NCI-H1436 (cell line): ENCODE measurements at regions not wholly inside any gene's neighbourhood (a gene's known extent, or its start where the extent isn't known, plus 50 kb on each side); places are given as distances from the start of the nearest gene placed in this dataset.
"Not testable (repeated sequence)": the region's sequence is repeated elsewhere in the genome, so short reads cannot be mapped to it uniquely, and the experiment has no call there.

ENCODE experiments used
- DNase-seq: peaks from one replicate; lab custom pipeline; 2025; lab: John Stamatoyannopoulos, UW

DNA sequence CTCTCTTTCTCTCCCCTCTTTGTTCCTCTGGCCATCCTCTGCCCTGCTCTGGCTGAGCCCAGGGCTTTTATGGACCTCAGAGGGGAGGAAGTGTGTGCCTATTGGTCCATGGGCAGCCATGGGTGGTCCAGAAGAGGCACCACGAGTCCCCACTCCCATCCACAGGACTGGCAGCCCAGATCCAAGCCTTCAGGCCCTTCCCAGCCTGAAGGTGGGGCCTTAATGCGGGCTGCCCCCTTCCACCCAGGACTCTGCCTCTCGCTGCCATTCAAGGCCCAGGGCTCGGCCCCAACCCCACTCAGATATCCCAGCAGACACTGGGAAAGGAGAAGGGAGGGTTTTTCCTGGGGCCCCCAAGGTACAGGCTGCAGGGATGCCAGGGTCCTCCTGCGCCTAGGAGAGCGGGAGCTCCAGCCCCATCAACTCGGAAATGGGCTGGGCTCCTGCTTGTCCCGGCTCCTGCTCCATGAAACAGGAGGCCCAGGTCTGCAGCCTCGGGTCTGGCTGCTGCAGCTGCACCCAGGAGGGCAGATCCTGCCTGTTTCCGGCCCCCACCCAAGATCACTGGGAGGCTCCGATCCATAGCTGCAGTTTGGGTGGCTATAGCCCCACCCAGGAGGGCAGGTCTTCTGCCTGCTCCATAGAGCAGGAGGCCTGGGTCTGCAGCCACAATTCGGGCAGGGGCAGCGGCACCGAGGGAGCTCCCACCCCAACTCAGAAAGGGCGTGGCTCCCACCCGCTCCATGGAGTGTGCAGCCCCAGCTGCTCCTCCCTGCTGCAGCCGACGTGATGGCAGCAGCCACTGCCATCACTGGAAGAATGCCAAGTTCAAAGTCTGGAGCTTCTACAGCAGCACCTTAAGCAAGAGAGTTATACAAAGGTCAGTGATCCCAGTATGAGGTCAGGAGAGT is 116.6 kb upstream of the RBBP8 start:
- DNase-seq = peak; percentile 39

DNA sequence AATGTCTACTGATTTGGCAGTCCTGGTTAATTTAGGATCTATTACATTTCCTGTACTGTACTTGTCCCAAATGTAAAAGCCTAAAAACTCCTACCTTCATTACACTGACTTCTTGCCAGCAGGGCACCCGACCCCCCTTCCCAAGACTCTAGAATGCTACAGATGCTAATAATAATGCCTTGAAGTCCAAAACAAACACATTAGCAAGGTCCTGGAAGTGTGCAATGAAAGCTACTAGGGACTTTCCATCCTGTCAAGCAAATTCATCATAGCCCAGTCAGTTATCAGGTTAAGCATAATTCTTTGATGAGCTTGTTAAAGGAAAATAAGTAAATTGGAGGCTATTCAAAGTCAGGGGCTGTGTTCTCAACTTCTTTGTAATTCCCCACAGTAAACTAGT is 115.3 kb upstream of the RBBP8 start:
- no peak for DNase-seq

DNA sequence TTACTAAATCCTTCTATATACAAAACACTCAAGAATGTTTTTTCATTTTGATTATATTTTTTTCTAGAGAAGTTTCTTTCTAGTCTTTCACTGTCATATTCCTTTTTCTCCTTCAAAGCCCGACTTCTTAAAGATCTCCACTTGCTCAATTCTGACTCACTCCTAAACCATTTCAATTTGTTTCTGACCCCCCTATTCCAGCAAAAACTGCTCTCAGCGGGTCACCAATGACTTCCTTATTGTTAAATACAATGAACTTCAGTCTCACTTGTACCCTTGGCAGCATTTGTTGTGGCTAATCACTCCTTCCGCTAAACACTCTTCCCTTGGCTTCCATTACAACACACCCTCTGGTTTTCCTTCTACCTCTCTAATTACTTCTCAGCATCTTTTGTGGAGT is 111.1 kb upstream of the RBBP8 start:
- no peak for DNase-seq

DNA sequence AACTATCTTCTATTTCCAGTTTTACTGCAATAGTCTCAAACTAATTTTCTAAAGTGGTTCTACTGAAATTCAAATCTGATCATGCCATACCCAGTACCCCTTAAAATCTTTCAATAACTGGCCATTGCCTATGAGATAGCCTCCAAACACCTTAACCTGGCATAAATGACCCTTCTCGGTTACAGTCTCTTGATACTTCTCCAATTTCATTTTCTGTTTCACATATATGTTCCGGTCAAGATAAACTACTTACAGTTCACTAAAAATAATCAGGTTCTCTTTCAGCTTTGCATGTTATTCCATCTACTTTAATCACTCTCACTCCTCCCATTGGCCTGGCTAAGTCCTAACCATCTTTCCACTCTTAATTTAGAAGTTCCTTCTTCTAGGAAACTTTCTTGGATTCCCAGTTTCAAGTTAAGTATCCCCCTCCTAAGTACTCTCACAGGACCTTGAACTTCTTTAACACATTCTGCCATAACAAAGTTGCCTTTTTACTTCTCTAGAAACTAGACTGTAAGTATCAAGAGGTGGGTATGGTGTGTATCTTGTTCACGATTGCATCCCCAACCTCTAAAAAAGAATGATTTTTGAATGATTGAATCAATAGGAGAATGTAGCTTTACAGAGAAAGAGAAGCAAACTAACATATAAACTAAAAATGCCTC is 110.2 kb upstream of the RBBP8 start:
- DNase-seq = no peak

DNA sequence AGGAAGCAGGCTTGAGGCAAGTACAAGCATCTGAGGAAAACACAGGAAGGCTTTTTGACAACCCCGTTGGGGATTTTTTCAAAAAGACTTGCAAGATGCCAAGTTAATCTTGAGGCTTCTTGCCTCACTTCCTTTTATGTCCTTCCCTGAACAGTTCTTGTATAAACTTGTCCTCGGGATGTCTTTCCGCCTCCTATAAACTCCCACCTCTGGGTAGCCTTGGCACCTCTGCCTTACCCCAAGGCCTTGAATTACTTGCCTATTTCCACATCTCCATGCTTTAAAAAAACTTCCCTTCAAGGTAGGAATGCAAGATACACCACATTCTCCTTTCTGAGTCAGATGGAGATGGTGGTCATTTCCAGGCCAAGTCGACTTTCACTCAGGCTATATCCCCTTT is 106.4 kb upstream of the RBBP8 start:
- DNase-seq = no peak

DNA sequence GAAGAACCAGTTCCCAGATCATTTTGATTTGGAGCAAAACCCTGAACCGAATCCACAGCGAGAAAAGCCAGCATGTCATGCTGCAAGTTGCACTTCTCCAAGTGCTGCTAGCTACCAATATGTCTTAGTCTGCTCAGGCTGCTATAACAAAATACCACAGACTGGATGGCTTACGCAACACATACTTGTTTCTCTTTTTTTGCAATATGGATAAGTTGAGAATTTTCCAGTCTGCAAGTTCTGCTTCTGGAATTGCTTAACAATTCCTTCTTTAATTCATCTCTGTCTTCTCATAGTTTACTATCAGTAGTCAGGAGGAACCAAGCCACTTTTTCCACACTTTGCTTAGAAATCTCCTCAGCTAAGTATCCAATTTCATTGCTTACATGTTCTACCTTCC is 105.9 kb upstream of the RBBP8 start:
- DNase-seq = no peak

DNA sequence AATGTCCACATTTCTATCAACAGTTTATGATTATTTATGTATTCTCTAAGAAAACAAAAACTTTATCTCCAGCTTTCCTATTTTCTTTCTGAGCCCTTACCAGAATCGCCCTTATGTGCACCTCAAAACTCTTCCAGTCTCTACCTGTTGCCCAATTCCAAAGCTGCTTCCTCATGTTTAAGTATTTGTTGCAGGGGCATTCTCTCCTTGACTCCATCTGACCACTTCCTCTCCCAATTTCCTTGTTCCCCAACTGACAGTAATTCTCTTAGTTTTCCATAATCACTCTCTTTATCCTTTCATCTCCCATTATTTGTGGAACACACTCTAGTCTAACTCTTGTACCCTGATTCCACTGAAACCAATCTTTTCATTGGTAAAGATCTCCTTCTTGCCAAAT is 105.4 kb upstream of the RBBP8 start:
- DNase-seq = no peak

DNA sequence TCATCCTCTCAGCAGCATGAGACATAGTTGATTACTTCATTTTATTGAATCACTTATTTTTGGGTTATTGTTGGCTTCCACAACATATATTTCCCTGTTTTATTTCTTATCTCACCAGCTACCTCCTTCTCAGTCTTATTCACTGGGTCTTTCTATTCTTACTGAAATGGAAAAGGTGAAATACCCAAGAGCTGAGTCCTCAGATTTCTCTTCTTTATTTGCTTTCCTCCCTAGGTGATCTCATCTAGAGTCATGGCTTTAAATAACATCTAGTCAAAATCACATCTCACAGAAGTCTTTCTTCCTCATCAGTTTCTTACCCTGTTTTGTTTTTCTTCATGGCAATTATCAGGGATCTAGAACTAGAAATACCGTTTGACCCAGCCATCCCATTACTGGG is 105.0 kb upstream of the RBBP8 start:
- no peak for DNase-seq

DNA sequence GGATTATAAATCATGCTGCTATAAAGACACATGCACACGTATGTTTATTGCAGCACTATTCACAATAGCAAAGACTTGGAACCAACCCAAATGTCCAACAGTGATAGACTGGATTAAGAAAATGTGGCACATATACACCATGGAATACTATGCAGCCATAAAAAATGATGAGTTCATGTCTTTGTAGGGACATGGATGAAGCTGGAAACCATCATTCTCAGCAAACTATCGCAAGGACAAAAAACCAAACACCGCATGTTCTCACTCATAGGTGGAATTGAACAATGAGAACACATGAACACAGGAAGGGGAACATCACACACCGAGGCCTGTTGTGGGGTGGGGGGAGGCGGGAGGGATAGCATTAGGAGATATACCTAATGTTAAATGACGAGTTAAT is 104.5 kb upstream of the RBBP8 start:
- not testable (repeated sequence) for DNase-seq

DNA sequence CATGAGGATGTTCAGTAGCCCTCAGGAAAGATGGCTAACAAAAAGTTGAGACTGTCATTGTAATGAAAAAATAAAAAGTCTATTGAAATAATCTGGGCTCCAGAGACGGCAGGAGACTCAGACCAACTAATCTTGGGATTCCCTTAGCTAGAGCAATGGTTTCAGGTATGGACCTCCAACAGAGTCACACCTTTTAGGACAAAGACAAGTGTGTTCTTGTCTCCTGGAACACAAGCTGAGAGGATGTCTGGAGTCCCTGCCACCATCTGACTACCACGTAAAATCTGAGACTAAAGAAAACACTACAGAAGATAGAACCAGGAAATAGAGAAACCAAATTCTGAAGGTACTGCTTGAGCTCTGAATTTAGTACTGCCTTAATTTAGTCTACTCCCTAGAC is 103.3 kb upstream of the RBBP8 start:
- DNase-seq = no peak

DNA sequence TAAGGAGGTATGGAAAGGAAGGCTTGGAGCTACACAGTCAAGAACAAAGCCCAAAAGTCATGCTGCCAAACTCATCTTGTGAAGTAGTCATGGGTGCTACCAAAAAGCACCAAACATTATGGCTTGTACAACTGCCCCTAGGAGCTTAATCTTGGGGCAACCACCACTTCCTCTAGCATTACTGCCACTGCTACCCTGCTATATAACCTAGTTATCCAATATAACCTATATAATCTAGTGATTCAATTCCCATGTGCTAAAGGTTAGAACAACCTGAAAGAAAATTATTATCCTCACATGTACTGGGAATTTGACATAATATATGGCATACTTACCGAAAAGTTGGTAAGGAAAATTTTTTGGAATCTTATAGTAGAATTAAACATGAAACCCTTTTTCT is 102.6 kb upstream of the RBBP8 start:
- DNase-seq = no peak

DNA sequence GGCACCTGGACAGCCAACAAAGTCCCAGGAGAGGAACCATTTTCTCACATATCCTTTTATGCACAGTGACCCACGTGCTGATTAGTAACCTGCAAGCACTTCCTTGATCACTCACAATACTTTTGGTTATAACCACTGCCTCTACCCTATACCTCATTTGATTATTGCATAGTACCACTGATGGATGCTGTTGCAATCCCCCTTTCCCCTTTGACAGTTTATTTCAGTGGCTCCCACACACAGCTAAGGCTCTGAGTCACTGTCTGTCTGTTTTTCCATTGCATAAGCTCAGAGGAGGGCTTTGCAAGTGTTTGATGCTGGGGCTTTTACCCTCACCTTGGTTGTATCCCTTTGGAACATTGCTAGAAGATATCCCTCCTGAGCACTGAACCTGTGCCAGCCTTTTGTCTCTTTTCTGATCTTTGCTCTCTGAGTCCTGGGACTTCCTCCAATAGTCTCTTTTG is 101.7 kb upstream of the RBBP8 start:
- DNase-seq = no peak

DNA sequence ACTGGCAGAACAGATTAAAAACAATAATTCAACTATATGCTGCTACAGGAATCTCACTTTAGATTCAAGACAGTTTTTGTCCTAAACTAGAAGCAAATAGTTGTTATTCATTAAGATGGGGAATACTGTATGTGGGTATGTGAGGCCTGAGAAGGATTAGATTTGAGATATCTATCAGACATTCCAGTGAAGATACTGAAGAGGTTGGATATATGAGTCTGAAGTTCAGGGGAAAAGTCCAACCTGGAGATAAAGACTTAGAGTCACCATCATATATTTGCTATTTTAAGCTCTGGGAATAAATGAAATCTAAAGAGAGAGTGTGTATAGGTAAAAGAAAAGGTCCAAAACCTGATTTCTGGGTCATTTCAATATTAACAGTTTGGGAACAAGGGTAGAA is 96.2 kb upstream of the RBBP8 start:
- DNase-seq = no peak

DNA sequence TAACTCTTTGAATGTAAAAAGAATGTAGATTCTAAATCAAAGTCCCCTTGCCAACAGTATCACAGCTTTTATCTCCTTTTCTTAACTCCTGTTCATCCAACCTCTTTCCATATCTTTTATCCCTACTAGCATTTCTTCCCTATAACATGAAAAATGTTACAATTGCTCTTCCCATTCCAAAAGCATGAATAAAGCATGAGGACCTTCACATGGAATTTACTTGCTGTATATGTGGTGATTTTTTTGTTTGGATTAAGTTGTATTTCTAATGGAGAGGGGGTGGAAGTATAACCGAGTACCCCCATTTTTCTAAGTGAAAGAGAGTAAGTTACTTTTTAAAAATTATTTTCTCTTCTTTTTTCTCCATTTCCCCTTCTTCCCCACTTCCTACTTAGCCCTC is 94.9 kb upstream of the RBBP8 start:
- no peak for DNase-seq

DNA sequence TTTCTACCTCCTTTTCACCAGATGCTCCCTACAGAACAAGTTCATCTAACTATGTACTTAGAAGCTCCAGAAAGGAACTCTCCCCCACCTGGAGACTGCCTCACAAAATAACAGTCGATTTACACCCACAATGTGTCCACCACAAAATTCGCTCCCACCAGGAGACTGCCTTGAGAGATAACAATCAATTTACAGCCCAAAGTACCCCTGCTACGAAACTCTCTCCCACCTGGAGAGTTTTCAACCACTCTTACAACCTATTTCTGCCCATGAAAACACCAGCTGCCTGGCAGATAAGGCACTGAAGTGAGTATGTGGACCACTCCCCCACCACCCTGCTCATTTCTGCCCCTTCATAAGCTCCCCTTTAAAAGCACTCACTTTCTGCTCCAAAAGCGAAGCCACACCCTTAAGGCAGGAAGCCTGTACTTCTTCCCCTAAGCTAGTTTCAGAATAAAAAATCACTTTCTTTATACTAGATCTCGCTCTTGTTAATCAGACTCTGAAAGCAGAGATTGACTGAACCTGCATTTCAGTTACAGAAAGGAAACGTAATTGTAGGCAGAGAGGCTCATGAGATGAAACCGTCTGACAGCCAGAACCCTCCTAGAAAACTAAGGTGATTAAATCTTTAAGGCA is 94.4 kb upstream of the RBBP8 start:
- DNase-seq = no peak

DNA sequence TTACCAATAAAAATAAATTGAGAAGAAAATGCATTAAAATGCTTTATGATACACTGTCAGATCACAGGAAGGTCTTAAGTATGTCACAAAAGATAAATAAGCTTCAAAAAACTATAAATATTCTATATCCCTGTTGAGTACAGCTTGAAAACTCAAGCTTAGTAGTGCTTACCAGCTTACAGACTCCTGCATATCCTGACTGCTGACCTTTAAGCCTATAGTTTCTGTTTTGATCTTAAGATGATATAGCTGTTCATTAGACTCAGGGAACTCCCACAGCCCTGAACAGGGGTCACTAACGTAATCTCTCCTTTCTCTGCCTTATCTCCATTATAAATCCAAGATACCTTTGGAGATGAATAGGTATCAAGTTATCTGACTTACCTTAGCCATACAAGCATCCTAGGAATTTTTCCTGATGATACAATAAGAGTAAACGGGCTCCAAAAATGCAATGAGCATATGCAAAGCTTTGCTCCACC is 93.7 kb upstream of the RBBP8 start:
- DNase-seq = no peak

DNA sequence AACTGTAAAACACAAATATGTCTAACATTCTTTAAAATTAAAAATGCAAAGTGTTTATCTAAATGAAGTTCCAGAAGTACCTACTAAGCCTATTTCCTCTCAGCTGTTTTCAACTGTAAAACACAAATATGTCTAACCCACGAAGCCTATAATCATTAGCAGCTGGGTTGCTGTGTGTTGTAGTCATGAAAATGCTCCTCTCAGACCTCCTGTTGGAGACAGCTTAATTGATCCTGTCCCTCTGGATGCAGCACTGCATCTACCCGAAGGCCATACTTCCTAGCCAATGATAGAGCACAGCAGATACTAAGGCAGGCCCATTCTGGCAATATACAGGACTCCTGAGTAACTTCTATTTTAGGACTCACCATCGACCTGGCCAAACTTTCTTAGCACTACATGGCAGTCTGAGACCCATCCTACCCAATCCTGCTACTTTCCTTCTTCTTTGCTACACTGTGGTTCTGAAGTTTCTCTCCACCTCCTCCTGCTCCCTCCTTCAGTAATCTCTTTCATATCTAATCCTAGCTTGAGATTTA is 92.5 kb upstream of the RBBP8 start:
- no peak for DNase-seq

DNA sequence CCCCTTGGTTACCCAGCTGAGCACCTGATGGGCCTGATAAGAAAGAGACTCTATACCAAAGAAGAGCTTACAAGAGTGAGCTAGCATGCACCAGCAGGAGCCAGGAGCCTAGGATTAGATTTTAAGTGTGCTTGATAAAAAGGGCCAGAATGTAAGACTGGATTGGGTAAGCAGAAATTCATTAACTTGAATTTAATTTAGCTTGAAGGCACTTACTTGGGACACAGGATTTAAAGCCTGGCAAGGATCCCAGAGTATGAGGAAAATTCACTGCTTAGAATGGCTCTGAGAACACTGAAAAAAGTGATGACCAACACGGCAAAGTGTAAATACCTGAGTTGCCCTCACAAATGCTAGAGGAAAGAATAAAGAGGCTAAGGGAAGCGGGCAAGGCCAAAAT is 91.3 kb upstream of the RBBP8 start:
- no peak for DNase-seq

DNA sequence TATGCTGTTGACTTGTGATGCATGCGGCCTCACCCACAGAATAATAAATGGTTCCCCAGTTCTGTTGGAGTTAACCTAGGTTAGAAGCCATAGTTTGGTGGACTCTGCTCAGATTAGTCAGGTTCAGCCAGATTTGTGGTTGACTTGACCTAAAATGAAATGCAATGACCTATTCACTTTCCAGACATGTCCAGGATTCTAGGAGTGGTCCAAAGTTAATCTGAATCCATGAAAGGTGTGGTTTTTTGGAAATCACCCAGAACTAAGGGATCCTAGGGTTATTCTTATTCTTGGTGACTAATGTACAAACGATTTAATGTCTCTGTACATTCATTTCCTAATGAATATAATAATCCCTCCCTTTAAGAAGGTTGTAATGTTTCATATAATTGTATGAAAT is 88.9 kb upstream of the RBBP8 start:
- DNase-seq = no peak

DNA sequence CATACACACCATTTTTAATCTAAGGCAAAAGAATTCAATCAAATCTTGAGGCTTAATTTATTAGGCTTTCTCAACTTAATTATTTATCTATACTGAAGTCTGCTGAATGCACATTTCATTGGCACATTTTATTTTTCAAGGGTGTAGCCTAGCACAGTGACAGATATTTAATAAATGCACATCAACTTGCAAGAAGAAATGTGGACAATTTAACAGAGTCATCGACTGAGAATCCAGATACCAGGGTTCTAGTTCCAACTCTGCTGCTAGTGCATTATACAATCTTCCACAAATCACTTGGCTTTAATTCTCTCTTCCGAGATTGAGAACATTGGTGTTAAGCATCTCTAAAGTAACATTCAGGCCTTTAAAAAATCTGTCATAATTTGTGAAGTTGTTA is 88.5 kb upstream of the RBBP8 start:
- DNase-seq = no peak

DNA sequence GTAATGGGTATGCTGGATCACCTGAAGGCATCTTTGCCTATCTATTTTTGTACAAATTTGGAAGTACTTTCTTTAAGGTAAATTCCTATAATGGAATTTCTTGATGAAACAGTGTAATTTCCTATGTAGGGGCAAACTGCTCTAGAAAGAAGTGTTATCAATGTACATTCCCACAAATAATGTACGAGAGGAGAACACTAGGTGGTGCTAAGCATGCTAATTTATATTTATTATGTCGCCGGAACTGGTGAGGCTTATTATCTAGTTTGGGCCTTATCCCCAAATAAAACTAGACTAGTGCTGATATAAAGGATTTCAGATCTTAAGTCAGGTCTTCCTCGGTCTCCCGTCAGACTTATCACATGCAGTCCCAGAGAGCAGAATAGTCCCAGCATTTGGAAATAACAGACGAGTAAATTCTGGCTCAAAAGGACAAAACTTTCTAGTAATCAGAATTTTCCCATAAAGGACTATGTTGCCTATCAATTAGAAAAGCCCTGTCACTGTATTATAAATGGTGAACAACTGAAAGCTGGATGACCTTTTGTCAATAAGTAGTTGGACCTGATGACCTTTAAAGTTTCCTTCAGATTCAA is 86.9 kb upstream of the RBBP8 start:
- no peak for DNase-seq

DNA sequence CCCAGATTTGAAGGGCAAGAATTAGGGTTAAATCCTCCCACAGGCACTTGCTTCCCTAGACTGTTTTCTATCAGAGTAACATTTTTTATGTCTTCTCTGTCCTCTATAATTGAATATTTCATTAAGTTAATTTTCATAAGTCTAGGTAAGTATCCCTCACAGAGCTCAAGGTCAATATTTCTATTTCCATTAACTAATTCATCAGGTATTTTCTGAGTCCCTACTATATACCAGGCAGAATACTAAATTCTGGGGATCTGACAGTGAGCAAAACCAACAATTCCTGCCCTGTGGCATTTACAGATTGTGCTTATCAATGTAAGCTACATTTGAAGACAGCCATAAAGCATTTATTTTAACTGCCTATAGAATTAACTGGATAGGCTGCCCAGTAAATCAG is 86.4 kb upstream of the RBBP8 start:
- no peak for DNase-seq
